ENCODE measurements at regions not wholly inside any gene's neighbourhood (a gene's known extent, or its start where the extent isn't known, plus 50 kb on each side); places are given as distances from the start of the nearest gene placed in this dataset.

- no peak for TF ChIP-seq CBX3 (IDR thresholded peaks at IDR 0.05; ENCODE audit: low read depth)
- no TSS peak for BruUV-seq (replicated peaks)
- no peaks in the 10 kb centered on the region for H4K20me1 ChIP-seq (ENCODE audit: insufficient read depth)
- H3K9me3 ChIP-seq (ENCODE audit: control insufficient read depth in 1 of 2, insufficient read depth in 1 of 2, low read depth in 1 of 2, low read length in 2 of 2): peaks cover 3 to 19% of the 10 kb centered on the region in 2 experiments; a peak in 2 of 4 replicates
- H3K79me2 ChIP-seq (ENCODE audit: insufficient read depth, low read length): no peaks in the 10 kb centered on the region
- ChIA-PET RAD21 (ENCODE audit: low non-redundant PET in 1 of 2, low total read pairs in 2 of 2, uncharacterized antibody in 2 of 2, unreplicated experiment in 2 of 2) (no interaction called here), CTCF (no interaction called here), POLR2A (no interaction called here)
- intact Hi-C loops (cut with micrococcal nuclease): no loop called here
- no peaks in the 10 kb centered on the region for H3K27me3 ChIP-seq (ENCODE audit: insufficient read depth, low read length)
- no peak overlapping the region for H3K27ac ChIP-seq (ENCODE audit: low read depth, low read length)
- H3K9ac ChIP-seq (ENCODE audit: low read length): no peak overlapping the region
- no peak overlapping the region for H3K4me3 ChIP-seq (replicated peaks in 1 of 2; ENCODE audit: low read depth in 1 of 2, low read length in 2 of 2)
- H2AFZ ChIP-seq (ENCODE audit: low read depth, low read length, poor library complexity, severe bottlenecking): no peak overlapping the region
- ATAC-seq: no peak
- no peak for DNase-seq (ENCODE audit: low read depth, low spot score)
- H3K9me2 ChIP-seq (ENCODE audit: insufficient read depth): no peaks in the 10 kb centered on the region
- H3K4me2 ChIP-seq (ENCODE audit: low read length): no peak overlapping the region
- H3K36me3 ChIP-seq (ENCODE audit: control insufficient read depth in 1 of 2, insufficient read depth in 2 of 2, low read length in 2 of 2): no peaks in the 10 kb centered on the region
- no peaks in the 10 kb centered on the region for H3K4me1 ChIP-seq (ENCODE audit: control insufficient read depth in 1 of 2, insufficient read depth in 2 of 2, low read length in 2 of 2)
Measured at GRCh38 chr2:5263291-5263690, 428.9 kb upstream of the SOX11 start.

- Histone ChIP-seq H3K27ac (ENCODE audit: low read depth, low read length) (no peak overlapping the region), H3K9ac (ENCODE audit: low read length) (no peak overlapping the region), H3K9me2 (ENCODE audit: insufficient read depth) (no peaks in the 10 kb centered on the region), H3K36me3 (ENCODE audit: control insufficient read depth in 1 of 2, insufficient read depth in 2 of 2, low read length in 2 of 2) (no peaks in the 10 kb centered on the region), H3K27me3 (ENCODE audit: insufficient read depth, low read length) (no peaks in the 10 kb centered on the region), H3K79me2 (ENCODE audit: insufficient read depth, low read length) (no peaks in the 10 kb centered on the region), H4K20me1 (ENCODE audit: insufficient read depth) (no peaks in the 10 kb centered on the region), H3K9me3 (ENCODE audit: control insufficient read depth in 1 of 2, insufficient read depth in 1 of 2, low read depth in 1 of 2, low read length in 2 of 2) (peaks cover 3 to 23% of the 10 kb centered on the region in 2 experiments; a peak in 2 of 4 replicates), H3K4me1 (ENCODE audit: control insufficient read depth in 1 of 2, insufficient read depth in 2 of 2, low read length in 2 of 2) (no peaks in the 10 kb centered on the region), H3K4me2 (ENCODE audit: low read length) (no peak overlapping the region), H3K4me3 (replicated peaks in 1 of 2; ENCODE audit: low read depth in 1 of 2, low read length in 2 of 2) (no peak overlapping the region), H2AFZ (ENCODE audit: low read depth, low read length, poor library complexity, severe bottlenecking) (no peak overlapping the region)
- BruUV-seq (replicated peaks): no TSS peak
- RAD21 ChIA-PET (ENCODE audit: low non-redundant PET in 1 of 2, low total read pairs in 2 of 2, uncharacterized antibody in 2 of 2, unreplicated experiment in 2 of 2): no interaction called here
- POLR2A ChIA-PET: no interaction called here
- DNase-seq (ENCODE audit: low read depth, low spot score) (no peak), ATAC-seq (no peak)
- no peak for TF ChIP-seq EGR1 (IDR thresholded peaks at IDR 0.05; ENCODE audit: low read depth)
- no peak for TF ChIP-seq REST (IDR thresholded peaks at IDR 0.05; ENCODE audit: low read depth)
- no peak for TF ChIP-seq FOSL1 (IDR thresholded peaks at IDR 0.05; ENCODE audit: low read depth)
- no peak for TF ChIP-seq POLR2A (IDR thresholded peaks at IDR 0.05; ENCODE audit: borderline replicate concordance, extremely low read depth, insufficient read depth, insufficient read length)
- CTCF ChIA-PET: no interaction called here
- intact Hi-C loops (cut with micrococcal nuclease): no loop called here
Measured at GRCh38 chr2:5264361-5264760, 427.8 kb upstream of the SOX11 start.
